Fibroblast of pulmonary artery (primary cell): ENCODE measurements at regions not wholly inside any gene's neighbourhood (a gene's known extent, or its start where the extent isn't known, plus 50 kb on each side); places are given as distances from the start of the nearest gene placed in this dataset.
A peak's percentile ranks its signal among the peaks of the same experiment; 100 is the strongest.

Source experiments
- DNase-seq: peaks from one replicate; pipeline ENCODE4 v3.0.0-alpha.2; 2010; ENCODE audit warnings: low read depth
- H3K4me3 ChIP-seq: replicated peaks from 2 replicates; pipeline ENCODE4 v1.5.1; 2011; ENCODE audit warnings: low read depth, mild to moderate bottlenecking, control low read depth, low read length, moderate library complexity
- CTCF ChIP-seq: IDR thresholded peaks from 2 replicates; pipeline ENCODE4 v1.5.1; 2011; ENCODE audit warnings: mild to moderate bottlenecking, control low read depth, low read length, inconsistent platforms; ENCODE audit errors: missing control alignments

GRCh38 chr6:14670806-14671205 is 553.2 kb downstream of the CD83 start:
- no peak for TF ChIP-seq CTCF
- DNase-seq: peak; percentile 59
- peak overlapping the region; percentile 6 for H3K4me3 ChIP-seq

DNA sequence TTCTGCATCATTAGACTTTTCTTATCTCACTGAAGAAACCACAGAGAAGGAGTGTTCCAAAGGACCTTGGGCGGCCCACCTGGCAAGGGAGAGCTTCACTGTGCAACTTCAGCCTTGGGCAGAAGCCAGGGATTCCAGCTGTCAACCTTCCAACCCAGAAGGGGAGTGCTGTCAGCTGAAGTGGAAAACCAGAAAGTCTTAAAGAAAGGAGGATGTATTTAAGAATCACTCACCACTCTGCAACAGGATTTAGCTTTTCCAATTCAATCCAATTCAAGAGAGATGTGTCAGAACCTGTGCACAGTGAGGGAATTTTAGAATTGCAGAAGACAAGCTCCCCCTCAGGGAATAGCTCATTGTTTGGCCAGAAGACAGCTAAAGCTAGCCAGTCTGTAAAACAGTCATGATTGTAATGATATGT is 553.7 kb downstream of the CD83 start:
- DNase-seq: peak; percentile 97
- no peak for TF ChIP-seq CTCF
- no peak overlapping the region for H3K4me3 ChIP-seq

DNA sequence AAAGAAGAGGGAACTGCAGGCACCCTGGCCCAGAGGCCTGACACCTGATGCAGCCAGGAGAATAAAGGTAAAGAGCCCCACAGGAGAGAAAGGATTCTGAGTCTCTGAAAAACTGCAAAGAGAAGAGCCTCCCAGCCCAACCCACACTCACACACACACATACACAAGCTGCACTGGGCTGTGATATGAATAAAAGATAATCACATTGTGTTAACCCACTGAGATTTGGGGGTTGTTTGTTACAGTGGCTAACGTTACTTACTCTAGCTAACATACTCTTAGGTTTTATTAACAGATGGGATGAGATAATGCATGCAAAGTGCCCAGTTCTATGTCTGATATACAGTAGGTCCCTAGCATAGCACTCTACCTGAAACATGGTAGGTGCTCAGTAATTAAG is 554.4 kb downstream of the CD83 start:
- no peak for TF ChIP-seq CTCF
- no peak overlapping the region for H3K4me3 ChIP-seq
- no peak for DNase-seq

DNA sequence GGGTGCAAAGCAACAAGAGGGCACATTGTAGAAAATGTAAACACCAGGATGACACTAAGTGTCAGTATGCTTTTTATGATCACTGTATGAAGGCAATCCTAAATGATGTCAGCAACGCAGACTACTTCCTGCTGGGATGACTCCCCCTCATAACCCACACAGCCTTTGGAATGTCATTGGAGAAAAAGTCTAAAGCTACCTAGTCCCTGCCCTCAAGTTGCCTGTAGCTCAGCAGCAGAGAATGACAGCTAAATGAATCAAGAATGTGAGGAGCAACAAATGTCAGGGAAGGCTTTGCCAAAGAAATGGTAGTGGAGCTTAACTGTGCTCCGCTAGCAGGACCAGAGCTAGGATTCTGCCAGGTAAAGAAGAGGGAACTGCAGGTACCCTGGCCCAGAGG is 555.6 kb downstream of the CD83 start:
- DNase-seq: peak; percentile 77
- no peak for TF ChIP-seq CTCF
- H3K4me3 ChIP-seq: no peak overlapping the region

- H3K4me3 ChIP-seq: no peak overlapping the region
- TF ChIP-seq CTCF: no peak
- DNase-seq: no peak
These were observed 556.9 kb downstream of the CD83 start for GRCh38 chr6:14674458-14674857.

GRCh38 chr6:14674867-14675648 is 557.5 kb downstream of the CD83 start:
- H3K4me3 ChIP-seq: no peak overlapping the region
- DNase-seq: no peak
- no peak for TF ChIP-seq CTCF

- peak; percentile 21 for DNase-seq
- H3K4me3 ChIP-seq: no peak overlapping the region
- TF ChIP-seq CTCF: no peak
These were observed 558.5 kb downstream of the CD83 start for GRCh38 chr6:14676064-14676463.
